ENCODE measurements at regions not wholly inside any gene's neighbourhood (a gene's known extent, or its start where the extent isn't known, plus 50 kb on each side); places are given as distances from the start of the nearest gene placed in this dataset.

DNA sequence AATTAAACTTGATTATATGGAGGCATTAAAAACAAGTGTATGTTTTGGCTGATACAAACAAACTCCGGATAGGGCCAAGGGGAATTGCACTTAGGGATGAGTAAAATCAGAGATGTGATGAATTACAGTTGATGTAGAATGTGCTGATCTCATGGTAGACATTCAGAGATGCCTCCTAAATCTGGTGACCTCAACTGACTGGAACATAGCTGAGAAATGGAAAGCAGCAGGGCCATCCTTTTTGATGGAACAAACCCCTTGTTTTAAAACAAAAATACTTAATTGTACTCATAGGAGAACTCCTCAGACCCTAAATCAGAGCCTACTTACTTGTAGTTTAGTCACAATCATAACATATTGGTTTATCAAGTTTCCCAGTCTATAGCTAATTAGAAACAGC, 122.8 kb downstream of the C12orf75 start:
- TF ChIP-seq, protein P1, sequence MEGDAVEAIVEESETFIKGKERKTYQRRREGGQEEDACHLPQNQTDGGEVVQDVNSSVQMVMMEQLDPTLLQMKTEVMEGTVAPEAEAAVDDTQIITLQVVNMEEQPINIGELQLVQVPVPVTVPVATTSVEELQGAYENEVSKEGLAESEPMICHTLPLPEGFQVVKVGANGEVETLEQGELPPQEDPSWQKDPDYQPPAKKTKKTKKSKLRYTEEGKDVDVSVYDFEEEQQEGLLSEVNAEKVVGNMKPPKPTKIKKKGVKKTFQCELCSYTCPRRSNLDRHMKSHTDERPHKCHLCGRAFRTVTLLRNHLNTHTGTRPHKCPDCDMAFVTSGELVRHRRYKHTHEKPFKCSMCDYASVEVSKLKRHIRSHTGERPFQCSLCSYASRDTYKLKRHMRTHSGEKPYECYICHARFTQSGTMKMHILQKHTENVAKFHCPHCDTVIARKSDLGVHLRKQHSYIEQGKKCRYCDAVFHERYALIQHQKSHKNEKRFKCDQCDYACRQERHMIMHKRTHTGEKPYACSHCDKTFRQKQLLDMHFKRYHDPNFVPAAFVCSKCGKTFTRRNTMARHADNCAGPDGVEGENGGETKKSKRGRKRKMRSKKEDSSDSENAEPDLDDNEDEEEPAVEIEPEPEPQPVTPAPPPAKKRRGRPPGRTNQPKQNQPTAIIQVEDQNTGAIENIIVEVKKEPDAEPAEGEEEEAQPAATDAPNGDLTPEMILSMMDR (IDR thresholded peaks at IDR 0.05; ENCODE audit: low read depth, low read length, missing control alignments): no peak
- DNase-seq (ENCODE audit: low read depth): no peak
- in situ Hi-C loops (cut with HindIII; ENCODE audit: low sequenced_read_pairs): no loop called here
- H3K4me3 ChIP-seq (ENCODE audit: low read depth, low read length): no peak overlapping the region

DNA sequence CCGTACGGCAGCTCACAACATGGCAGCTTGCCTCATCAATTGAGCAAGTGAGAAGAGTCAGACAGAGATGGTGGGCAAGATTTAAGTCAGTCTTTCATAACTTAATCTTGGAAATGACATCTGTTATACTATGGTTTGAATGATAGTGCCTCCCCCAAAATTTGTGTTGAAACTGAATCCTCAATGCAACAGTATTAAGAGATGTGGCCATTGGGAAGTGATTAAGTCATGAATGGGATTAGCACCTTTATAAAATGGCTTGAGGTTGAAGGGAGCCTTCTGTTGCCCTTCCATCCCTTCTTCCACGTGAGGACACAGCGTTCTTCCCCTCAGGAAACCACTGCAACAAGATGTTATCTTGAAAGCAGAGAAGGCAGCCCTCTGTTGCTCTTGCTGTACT, 124.2 kb downstream of the C12orf75 start:
- H3K4me3 ChIP-seq (ENCODE audit: low read depth, low read length): no peak overlapping the region
- in situ Hi-C loops (cut with HindIII; ENCODE audit: low sequenced_read_pairs): no loop called here
- no peak for DNase-seq (ENCODE audit: low read depth)
- TF ChIP-seq, protein P1 (IDR thresholded peaks at IDR 0.05; ENCODE audit: low read depth, low read length, missing control alignments): no peak

DNA sequence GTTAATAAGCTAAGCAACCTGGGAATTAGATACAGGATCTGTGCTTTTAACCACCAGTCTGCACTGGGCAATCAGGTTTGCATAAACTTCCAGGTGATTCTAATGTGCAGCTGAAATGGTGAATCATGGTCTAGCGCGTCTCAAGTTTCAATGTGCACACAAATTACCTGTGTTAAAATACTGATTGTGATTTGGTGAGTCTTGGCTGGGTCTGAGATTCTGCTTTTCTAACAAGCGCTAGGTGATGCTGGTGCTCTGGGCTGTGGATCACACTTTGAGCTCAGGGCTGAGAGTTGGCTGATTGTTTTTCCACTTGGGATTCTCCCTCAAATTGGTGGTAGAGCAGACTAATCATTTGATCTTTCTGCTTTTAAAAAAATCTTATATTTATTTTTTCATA, 124.8 kb downstream of the C12orf75 start:
- no peak overlapping the region for H3K4me3 ChIP-seq (ENCODE audit: low read depth, low read length)
- in situ Hi-C loops (cut with HindIII; ENCODE audit: low sequenced_read_pairs): no loop called here
- no peak for DNase-seq (ENCODE audit: low read depth)
- TF ChIP-seq, protein P1 (IDR thresholded peaks at IDR 0.05; ENCODE audit: low read depth, low read length, missing control alignments): no peak

DNA sequence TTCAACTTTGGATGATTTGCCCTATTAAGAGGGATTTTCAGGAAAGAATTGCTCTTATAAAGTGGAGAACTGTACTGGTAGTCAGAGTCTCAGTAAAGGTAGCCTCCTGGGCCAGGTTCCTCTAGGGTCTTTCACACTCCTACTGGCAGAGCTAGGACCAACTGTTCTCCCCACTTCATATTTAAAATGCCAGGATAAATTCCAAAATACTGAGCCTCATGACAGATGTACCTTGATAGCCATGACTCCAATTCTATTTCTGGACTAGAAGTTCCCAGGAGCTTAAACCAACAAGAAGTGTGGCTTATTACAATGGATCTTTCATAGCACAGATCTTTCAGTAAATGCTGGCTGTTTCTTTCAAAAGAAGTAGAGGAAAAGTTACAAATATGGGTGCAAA, 126.5 kb downstream of the C12orf75 start:
- H3K4me3 ChIP-seq (ENCODE audit: low read depth, low read length): no peak overlapping the region
- in situ Hi-C loops (cut with HindIII; ENCODE audit: low sequenced_read_pairs): no loop called here
- no peak for DNase-seq (ENCODE audit: low read depth)
- TF ChIP-seq, protein P1 (IDR thresholded peaks at IDR 0.05; ENCODE audit: low read depth, low read length, missing control alignments): no peak

DNA sequence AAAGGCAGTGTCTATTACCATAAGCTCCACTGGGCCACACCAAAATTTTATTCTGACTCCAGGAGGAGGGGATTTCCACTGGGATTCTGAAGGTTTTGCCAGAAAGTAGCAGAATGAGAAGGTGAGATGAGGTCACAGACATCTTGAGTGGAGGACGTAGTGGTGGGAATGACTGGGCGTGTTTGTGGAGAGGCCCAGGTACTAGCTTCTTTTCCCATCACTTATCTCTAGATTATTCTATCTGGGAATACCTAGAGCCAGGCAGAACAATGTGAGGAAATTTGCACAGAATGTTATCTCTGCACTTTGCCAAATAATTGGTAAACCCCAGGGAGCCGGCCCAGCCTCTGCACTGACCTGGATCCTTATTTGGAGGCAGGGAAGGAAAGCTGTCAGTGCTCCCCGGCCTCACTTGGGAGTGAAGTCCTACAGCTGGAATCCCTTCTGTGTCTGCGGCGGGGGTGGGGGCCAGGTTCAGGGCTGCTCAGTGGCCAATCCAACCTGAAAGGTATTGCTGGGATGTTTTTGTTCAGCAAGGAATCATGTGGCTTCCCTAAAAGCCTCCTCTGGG, 129.4 kb downstream of the C12orf75 start:
- in situ Hi-C loops (cut with HindIII; ENCODE audit: low sequenced_read_pairs): no loop called here
- TF ChIP-seq, protein P1 (IDR thresholded peaks at IDR 0.05; ENCODE audit: low read depth, low read length, missing control alignments): no peak
- no peak for DNase-seq (ENCODE audit: low read depth)
- no peak overlapping the region for H3K4me3 ChIP-seq (ENCODE audit: low read depth, low read length)

DNA sequence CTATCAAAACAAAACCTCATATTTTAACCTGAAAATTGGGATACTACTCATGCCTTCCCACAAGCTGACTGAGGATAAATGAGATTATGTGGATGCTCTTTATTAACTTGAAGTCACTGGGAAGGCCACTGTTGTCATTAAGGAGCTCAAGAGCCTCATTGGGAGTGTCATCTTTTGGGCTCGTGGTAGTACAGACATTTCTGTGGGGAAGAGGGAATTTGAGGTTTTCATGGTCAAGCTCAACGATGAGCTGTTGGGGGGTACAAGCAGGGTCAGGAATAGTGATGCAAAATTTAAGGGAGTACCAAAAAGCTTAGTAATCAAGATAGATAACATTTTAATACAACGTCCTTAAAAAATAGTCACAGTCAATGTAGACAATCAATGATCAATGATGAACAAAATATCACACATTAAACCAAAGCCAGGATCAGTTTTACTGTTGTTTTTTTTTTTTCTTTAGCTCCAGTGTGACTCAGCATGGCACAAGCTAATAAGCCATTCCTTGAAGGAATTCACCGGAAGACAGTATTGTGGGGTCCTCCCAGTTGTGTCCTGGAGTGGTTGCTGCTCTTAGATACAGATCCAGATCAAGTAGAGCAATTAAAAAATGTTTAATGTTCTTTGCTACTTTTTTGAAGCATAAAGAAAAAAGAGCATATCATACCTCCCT, 130.9 kb downstream of the C12orf75 start:
- in situ Hi-C loops (cut with HindIII; ENCODE audit: low sequenced_read_pairs): no loop called here
- no peak for DNase-seq (ENCODE audit: low read depth)
- no peak overlapping the region for H3K4me3 ChIP-seq (ENCODE audit: low read depth, low read length)
- TF ChIP-seq, protein P1 (IDR thresholded peaks at IDR 0.05; ENCODE audit: low read depth, low read length, missing control alignments): no peak
